Pancreas (tissue), 10 donors: ENCODE measurements at regions not wholly inside any gene's neighbourhood (a gene's known extent, or its start where the extent isn't known, plus 50 kb on each side); places are given as distances from the start of the nearest gene placed in this dataset.

Experiments
- ATAC-seq, 4 donors: fragments of 200-7000 bp; cut with Tn5 transposase; one replicate each; pipeline versions ENCODE4 v1.8.0 to v1.9.1; 2020; ENCODE audit warnings: mild to moderate bottlenecking in 4 of 4, moderate library complexity in 4 of 4
- DNase-seq, 6 donors: peaks; one replicate each; pipeline ENCODE4 v3.0.0-alpha.2; 2020
- FAIRE-seq: peaks from 2 replicates; lab custom pipeline; 2012; peaks lifted over from hg19 to GRCh38; lab: Jason Lieb, UNC
- H3K27ac ChIP-seq, 4 donors: fragments of 200-600 bp; sonication (generic); 1 replicate in 3 of 4; 2 replicates in 1 of 4; pipeline versions ENCODE4 v1.5.0 to v1.8.0; 2020
- H3K27me3 ChIP-seq, 4 donors: fragments of 200-600 bp; one replicate each; pipeline ENCODE4 v1.8.0; 2021
- H3K36me3 ChIP-seq, 3 donors: fragments of 200-600 bp; sonication (generic) in 1 of 3; one replicate each; pipeline versions ENCODE4 v1.5.0 to v1.8.0; 2020 to 2021
- H3K4me1 ChIP-seq, 3 donors: fragments of 200-600 bp; one replicate each; pipeline ENCODE4 v1.8.0; 2021
- H3K4me3 ChIP-seq, 4 donors: fragments of 200-600 bp; sonication (generic) in 2 of 4; one replicate each; pipeline versions ENCODE4 v1.5.0 to v1.8.0; 2020 to 2021
- H3K9me3 ChIP-seq, 4 donors: fragments of 200-600 bp; one replicate each; pipeline ENCODE4 v1.8.0; 2021
- CTCF ChIP-seq, 4 donors: fragments of 200-600 bp; sonication (generic) in 3 of 4; IDR thresholded peaks; one replicate each; pipeline versions ENCODE4 v1.5.0 to v1.8.0; 2021; ENCODE audit warnings: antibody characterized with exemption in 4 of 4
- WGBS, 2 donors: extraction: QIAGEN DNeasy Blood & Tissue Kit; methylation state at CpG; one replicate each; pipeline ENCODE4 v1.1.7; 2013; 5-methylcytosine and 5-hydroxymethylcytosine counted together
- intact Hi-C, 3 donors: fragments of 100-400 bp; cut with DNase I; formaldehyde crosslinking; loops; one replicate each; pipeline versions ENCODE4 v1.11.1 to v1.14.2; 2022
- donor health status: healthy with polysubstance abuse.
- donor health status: DM: no; HTN: no; CAD: no; lungs with moderate emphysema.
- donor health status: DM: no; HTN: no; CAD: no.
- donor health status: control.
- donor health status: control.
- donor health status: Bipolar disorder and iron deficiency.
- donor health status: DM: yes; HTN: yes; CAD: no.
- donor health status: DM: no; HTN: no; CAD: no.
- donor health status: DM: no; HTN: no; CAD: no.
- donor health status: DM: yes; HTN: yes; CAD: no.

GRCh38 chr12:89984846-89985245 lies 276.2 kb upstream of the ATP2B1 start:
- Histone ChIP-seq H3K27me3 (no peaks in the 10 kb centered on the region), H3K9me3 (no peaks in the 10 kb centered on the region), H3K27ac (no peak overlapping the region), H3K4me1 (no peaks in the 10 kb centered on the region), H3K36me3 (no peaks in the 10 kb centered on the region), H3K4me3 (no peak overlapping the region)
- TF ChIP-seq CTCF (IDR thresholded peaks at IDR 0.05) = no peak
- FAIRE-seq (no peak), DNase-seq (peak in 1 of 6 donors; percentile 18), ATAC-seq (no peak)
- WGBS, 2 donors = 81 to 87% methylated on average over 8 of the region's 8 CpGs
- intact Hi-C loops = no loop called here

DNA sequence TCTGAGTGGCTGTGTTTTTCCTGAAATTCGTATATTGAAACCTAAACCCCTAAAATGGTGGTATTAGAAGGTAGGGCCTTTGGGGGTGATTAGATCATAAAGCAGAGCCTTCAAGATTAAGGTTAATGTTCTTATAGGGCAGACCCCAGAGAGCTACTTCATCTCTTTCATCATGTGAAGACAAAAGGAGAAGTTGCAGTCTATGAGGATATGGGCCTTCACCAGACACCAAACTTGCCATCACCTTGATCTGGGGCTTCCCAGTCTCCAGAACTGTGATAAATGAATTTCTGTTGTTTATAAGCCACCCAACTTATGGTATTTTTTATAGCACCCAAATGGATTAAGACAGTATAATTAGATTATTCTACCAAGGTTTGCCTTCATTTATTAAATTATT lies 275.0 kb upstream of the ATP2B1 start:
- FAIRE-seq = no peak
- TF ChIP-seq CTCF (IDR thresholded peaks at IDR 0.05) = no peak
- Histone ChIP-seq H3K27me3 (no peaks in the 10 kb centered on the region), H3K27ac (no peak overlapping the region), H3K9me3 (no peaks in the 10 kb centered on the region), H3K4me1 (no peaks in the 10 kb centered on the region), H3K4me3 (no peak overlapping the region), H3K36me3 (no peaks in the 10 kb centered on the region)
- intact Hi-C loops = no loop called here
- no peak for ATAC-seq
- WGBS, 2 donors = 89 to 95% methylated on average over 1 of the region's 1 CpG
- DNase-seq = no peak

DNA sequence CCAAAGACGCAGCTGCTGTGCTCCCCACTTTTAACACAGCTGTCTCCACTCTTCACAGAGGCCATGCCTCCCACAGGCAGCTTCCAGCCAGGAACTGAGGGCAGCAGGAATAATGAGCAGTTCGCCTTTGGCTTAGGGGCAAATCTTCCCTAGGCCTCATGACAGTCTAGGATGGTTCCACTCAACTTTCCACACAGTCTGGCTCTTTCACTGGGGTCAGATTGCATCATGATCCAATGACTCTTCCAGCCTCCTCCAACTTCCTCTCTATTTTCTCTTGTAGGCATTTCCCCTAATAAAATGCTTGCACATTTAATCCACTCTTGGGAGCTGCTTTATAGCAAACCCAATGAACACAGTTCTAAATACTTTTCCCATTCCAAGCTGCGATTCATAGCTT lies 271.6 kb upstream of the ATP2B1 start:
- intact Hi-C loops = no loop called here
- ATAC-seq = peak in 3 of 4 donors; percentile 19 to 75 (median 74)
- Histone ChIP-seq H3K27me3 (no peaks in the 10 kb centered on the region), H3K9me3 (no peaks in the 10 kb centered on the region), H3K36me3 (no peaks in the 10 kb centered on the region), H3K4me1 (no peaks in the 10 kb centered on the region), H3K4me3 (no peak overlapping the region), H3K27ac (no peak overlapping the region)
- TF ChIP-seq CTCF (IDR thresholded peaks at IDR 0.05) = no peak
- FAIRE-seq = no peak
- 84 to 85% methylated on average over 3 of the region's 3 CpGs for WGBS, 2 donors
- peak in 1 of 6 donors; percentile 20 for DNase-seq

DNA sequence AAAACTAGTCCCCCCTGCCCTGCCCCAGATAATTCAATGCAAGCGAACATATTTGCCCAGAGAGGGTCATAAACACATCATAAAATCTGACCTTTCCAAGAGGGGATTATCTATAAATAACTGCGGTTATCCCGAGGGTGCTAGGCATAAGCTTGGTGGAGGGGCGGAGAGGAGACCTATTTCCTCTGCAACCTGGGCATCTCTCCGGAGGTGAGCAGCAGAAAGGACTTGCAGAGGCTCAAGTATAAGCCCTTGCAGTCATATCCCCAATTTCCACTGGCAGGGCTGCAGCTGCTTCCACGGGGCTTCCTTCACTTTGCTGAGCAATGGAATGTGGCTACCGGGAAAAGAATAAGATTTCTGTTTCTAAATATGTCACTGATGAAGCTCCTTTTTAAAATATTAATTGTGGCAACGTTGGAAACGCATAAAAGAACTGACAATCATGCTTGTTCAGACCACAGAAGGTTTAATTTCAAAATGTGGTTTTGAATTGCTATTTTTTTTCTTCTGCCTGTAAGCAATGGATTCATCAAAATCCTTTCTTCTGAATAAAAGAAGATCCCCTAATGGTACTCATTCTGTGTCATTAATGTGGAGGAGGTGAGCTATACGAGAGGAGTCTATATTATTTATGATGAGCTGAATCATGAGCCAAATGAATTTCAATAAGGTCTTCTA lies 268.9 kb upstream of the ATP2B1 start:
- Histone ChIP-seq H3K36me3 (no peaks in the 10 kb centered on the region), H3K4me1 (no peaks in the 10 kb centered on the region), H3K27ac (no peak overlapping the region), H3K4me3 (no peak overlapping the region), H3K27me3 (no peaks in the 10 kb centered on the region), H3K9me3 (no peaks in the 10 kb centered on the region)
- no peak for FAIRE-seq
- no peak for DNase-seq
- intact Hi-C loops = no loop called here
- TF ChIP-seq CTCF (IDR thresholded peaks at IDR 0.05) = no peak
- 64 to 68% methylated on average over 10 of the region's 10 CpGs for WGBS, 2 donors
- ATAC-seq = no peak

GRCh38 chr12:89976866-89977265 lies 268.2 kb upstream of the ATP2B1 start:
- intact Hi-C loops = no loop called here
- WGBS, 2 donors = 80 to 91% methylated on average over 4 of the region's 4 CpGs
- FAIRE-seq = no peak

More at GRCh38 chr12:89976866-89977265, 268.2 kb upstream of the ATP2B1 start:
- H3K27me3 ChIP-seq = no peaks in the 10 kb centered on the region
- no peaks in the 10 kb centered on the region for H3K4me1 ChIP-seq
- H3K36me3 ChIP-seq = no peaks in the 10 kb centered on the region
- DNase-seq (no peak), ATAC-seq (no peak)
- TF ChIP-seq CTCF (IDR thresholded peaks at IDR 0.05) = no peak
- H3K9me3 ChIP-seq = no peaks in the 10 kb centered on the region
- H3K4me3 ChIP-seq = no peak overlapping the region
- H3K27ac ChIP-seq = no peak overlapping the region
